ENCODE measurements at regions not wholly inside any gene's neighbourhood (a gene's known extent, or its start where the extent isn't known, plus 50 kb on each side); places are given as distances from the start of the nearest gene placed in this dataset.
A peak's percentile ranks its signal among the peaks of the same experiment; 100 is the strongest.

GRCh38 chr12:84766375-84766774, 146.2 kb downstream of the SLC6A15 start:
- no peaks in the 10 kb centered on the region for H4K20me1 ChIP-seq (ENCODE audit: insufficient read depth, low read length)
- DNase-seq (no peak), ATAC-seq (ENCODE audit: low read depth) (no peak)
- no peak overlapping the region for H2BK15ac ChIP-seq (ENCODE audit: low read depth, low read length)
- no peak overlapping the region for H2BK120ac ChIP-seq (ENCODE audit: low read depth, low read length)
- in situ Hi-C loops (cut with MboI; ENCODE audit: low sequenced_read_pairs) (no loop called here), intact Hi-C loops (cut with micrococcal nuclease) (no loop called here), dilution Hi-C loops (cut with HindIII; ENCODE audit: low sequenced_read_pairs, unreplicated experiment) (no loop called here)
- H3K27ac ChIP-seq (ENCODE audit: insufficient read depth, low read length), result no peak overlapping the region
- H3K4me1 ChIP-seq (ENCODE audit: control insufficient read depth, insufficient read depth, low read length), result no peaks in the 10 kb centered on the region
- H3K4ac ChIP-seq (ENCODE audit: low read depth, low read length), result no peak overlapping the region
- H3K9me3 ChIP-seq (ENCODE audit: control insufficient read depth, insufficient read depth, low read length), result no peaks in the 10 kb centered on the region
- no peaks in the 10 kb centered on the region for H3K36me3 ChIP-seq (ENCODE audit: control insufficient read depth, insufficient read depth, low read length)
- no peak overlapping the region for H2BK5ac ChIP-seq (ENCODE audit: low read depth, low read length, poor library complexity, severe bottlenecking)
- H3K4me3 ChIP-seq (ENCODE audit: insufficient read depth, low read depth, low read length), result no peak overlapping the region
- H3K18ac ChIP-seq (ENCODE audit: low read depth, low read length), result no peak overlapping the region
- no peak overlapping the region for H3K56ac ChIP-seq (ENCODE audit: extremely low read depth, insufficient read depth, low read length)
- no peak overlapping the region for H3K4me2 ChIP-seq (ENCODE audit: low read depth, low read length)
- POLR2A ChIA-PET (ENCODE audit: unreplicated experiment), result no interaction called here
- no peak overlapping the region for H3K23ac ChIP-seq (ENCODE audit: low read depth, low read length)
- no peaks in the 10 kb centered on the region for H3K27me3 ChIP-seq (ENCODE audit: control insufficient read depth, insufficient read depth, low read length)
- no peak overlapping the region for H2AFZ ChIP-seq (replicated peaks; ENCODE audit: low read length, poor library complexity)
- no peaks in the 10 kb centered on the region for H3K9me1 ChIP-seq (ENCODE audit: insufficient read depth, low read length)
- CTCF ChIA-PET, result no interaction called here
- no peak overlapping the region for H3K9ac ChIP-seq (ENCODE audit: low read depth, low read length)
- H4K91ac ChIP-seq (ENCODE audit: insufficient read depth, low read depth, low read length), result no peak overlapping the region
- no TSS peak for BruUV-seq (replicated peaks)
- H4K5ac ChIP-seq (ENCODE audit: low read depth, low read length), result no peak overlapping the region
- H2AK9ac ChIP-seq (replicated peaks; ENCODE audit: low read depth, low read length, poor library complexity), result no peak overlapping the region
- no peak overlapping the region for H2AK5ac ChIP-seq (ENCODE audit: low read depth, low read length)
- TF ChIP-seq SMC3 (IDR thresholded peaks at IDR 0.05; ENCODE audit: low read depth, low read length) (no peak), MAFK (IDR thresholded peaks at IDR 0.05; ENCODE audit: low read depth, low read length) (peak; percentile 89), RCOR1 (IDR thresholded peaks at IDR 0.05; ENCODE audit: insufficient replicate concordance, low read length) (no peak)
- H2BK20ac ChIP-seq (ENCODE audit: low read depth, low read length), result no peak overlapping the region
- no peak overlapping the region for H4K8ac ChIP-seq (ENCODE audit: low read depth in 2 of 2, low read length in 2 of 2)
- H3K14ac ChIP-seq (replicated peaks; ENCODE audit: low read depth, low read length), result no peak overlapping the region
- no peaks in the 10 kb centered on the region for H3K79me1 ChIP-seq (ENCODE audit: low read depth in 1 of 2, low read length in 2 of 2)

Data from IMR-90 (cell line).